H1 (cell line): ENCODE measurements at regions not wholly inside any gene's neighbourhood (a gene's known extent, or its start where the extent isn't known, plus 50 kb on each side); places are given as distances from the start of the nearest gene placed in this dataset.

Experiments
- BACH1 ChIP-seq: IDR thresholded peaks from 2 replicates; pipeline ENCODE4 v1.6.1; 2012; ENCODE audit warnings: low read length, improper control_type of control experiment
- CBX8 ChIP-seq: fragments of 300-800, 300-1000 bp; sonication (generic); IDR thresholded peaks from 2 replicates; pipeline ENCODE4 v1.7.1; 2016; ENCODE audit warnings: low read depth, low read length, borderline replicate concordance
- TBP ChIP-seq: IDR thresholded peaks from 2 replicates; pipeline ENCODE4 v1.6.1; 2011; ENCODE audit warnings: low read depth, low read length, improper control_type of control experiment
- ZNF274 ChIP-seq: IDR thresholded peaks from 2 replicates; pipeline ENCODE4 v1.7.0; 2012; ENCODE audit warnings: low read length, borderline replicate concordance; ENCODE audit errors: extremely low read depth

- TF ChIP-seq CBX8 (no peak), ZNF274 (no peak), TBP (no peak), BACH1 (no peak)
These were observed 976.5 kb downstream of the ADGRL2 start for GRCh38 chr1:82777240-82777639.
